Hepatocyte (in vitro differentiated cells): ENCODE measurements at regions not wholly inside any gene's neighbourhood (a gene's known extent, or its start where the extent isn't known, plus 50 kb on each side); places are given as distances from the start of the nearest gene placed in this dataset.
"Not testable (repeated sequence)": the region's sequence is repeated elsewhere in the genome, so short reads cannot be mapped to it uniquely, and the experiment has no call there.

ENCODE experiments used
- DNase-seq: peaks from one replicate; pipeline ENCODE4 v3.0.0-alpha.2; 2016; ENCODE audit warnings: low spot score
- H2AFZ ChIP-seq: fragments of 200-600 bp; sonication (generic); 2 replicates; pipeline ENCODE4 v1.6.0; 2016; ENCODE audit warnings: antibody characterized with exemption, mild to moderate bottlenecking
- H3K27ac ChIP-seq: fragments of 200-600 bp; sonication (generic); 2 replicates; pipeline ENCODE4 v1.5.1; 2016; ENCODE audit warnings: mild to moderate bottlenecking
- H3K27me3 ChIP-seq: fragments of 200-600 bp; sonication (generic); 2 replicates; pipeline ENCODE4 v1.6.1; 2016
- H3K36me3 ChIP-seq: fragments of 200-600 bp; sonication (generic); replicated peaks from 2 replicates; pipeline ENCODE4 v1.5.1; 2016; ENCODE audit warnings: low read depth; ENCODE audit not compliant: insufficient read depth
- H3K4me1 ChIP-seq: fragments of 200-600 bp; sonication (generic); 2 replicates; pipeline ENCODE4 v1.5.1; 2016; ENCODE audit warnings: mild to moderate bottlenecking, moderate library complexity; ENCODE audit not compliant: insufficient read depth
- H3K4me2 ChIP-seq: fragments of 200-600 bp; sonication (generic); 2 replicates; pipeline ENCODE4 v1.6.0; 2016
- H3K4me3 ChIP-seq: fragments of 200-600 bp; sonication (generic); 2 replicates; pipeline ENCODE4 v1.5.1; 2016; ENCODE audit warnings: mild to moderate bottlenecking
- H3K79me2 ChIP-seq: fragments of 200-600 bp; sonication (generic); 2 replicates; pipeline ENCODE4 v1.6.0; 2017; ENCODE audit warnings: mild to moderate bottlenecking
- H3K9me2 ChIP-seq: fragments of 200-600 bp; sonication (generic); replicated peaks from 2 replicates; pipeline ENCODE4 v1.6.0; 2017; ENCODE audit warnings: mild to moderate bottlenecking; ENCODE audit not compliant: insufficient read depth
- H3K9me3 ChIP-seq: fragments of 200-600 bp; sonication (generic); 2 replicates; pipeline ENCODE4 v1.5.1; 2016; ENCODE audit warnings: low read depth, mild to moderate bottlenecking
- H4K20me1 ChIP-seq: fragments of 200-600 bp; sonication (generic); 2 replicates; pipeline ENCODE4 v1.6.0; 2016; ENCODE audit warnings: mild to moderate bottlenecking; ENCODE audit not compliant: insufficient read depth, poor library complexity, severe bottlenecking
- EZH2 ChIP-seq: fragments of 200-600 bp; sonication (generic); IDR thresholded peaks from 2 replicates; pipeline ENCODE4 v1.6.1; 2016; ENCODE audit warnings: antibody characterized with exemption, mild to moderate bottlenecking, borderline replicate concordance
- EZH2phosphoT487 ChIP-seq: fragments of 200-600 bp; sonication (generic); IDR thresholded peaks from one replicate; pipeline ENCODE4 v1.6.1; 2018; ENCODE audit warnings: antibody characterized with exemption, mild to moderate bottlenecking, low read depth, moderate library complexity; ENCODE audit not compliant: unreplicated experiment, severe bottlenecking
- WGBS: methylation state at CpG from one replicate; pipeline ENCODE4 v1.1.6; 2016; ENCODE audit warnings: low lambda C conversion rate; ENCODE audit errors: missing lambda C conversion rate; 5-methylcytosine and 5-hydroxymethylcytosine counted together
- TF ChIP-seq, protein P1 (sequence below): fragments of 200-600 bp; sonication (generic); IDR thresholded peaks from 2 replicates; pipeline ENCODE4 v1.5.1; 2016; ENCODE audit warnings: antibody characterized with exemption, mild to moderate bottlenecking; ENCODE audit not compliant: poor library complexity

- Histone ChIP-seq H3K4me1 (peaks cover 8% of the 10 kb centered on the region), H3K36me3 (no peaks in the 10 kb centered on the region), H2AFZ (no peak overlapping the region), H3K27ac (no peak overlapping the region), H3K9me2 (no peaks in the 10 kb centered on the region), H3K27me3 (no peaks in the 10 kb centered on the region), H3K9me3 (no peaks in the 10 kb centered on the region), H3K4me2 (no peak overlapping the region), H3K79me2 (no peaks in the 10 kb centered on the region), H4K20me1 (no peaks in the 10 kb centered on the region), H3K4me3 (no peak overlapping the region)
- WGBS: 98% methylated on average over 2 of the region's 2 CpGs
- no peak for DNase-seq
- TF ChIP-seq EZH2 (no peak), EZH2phosphoT487 (no peak)
- TF ChIP-seq, protein P1, sequence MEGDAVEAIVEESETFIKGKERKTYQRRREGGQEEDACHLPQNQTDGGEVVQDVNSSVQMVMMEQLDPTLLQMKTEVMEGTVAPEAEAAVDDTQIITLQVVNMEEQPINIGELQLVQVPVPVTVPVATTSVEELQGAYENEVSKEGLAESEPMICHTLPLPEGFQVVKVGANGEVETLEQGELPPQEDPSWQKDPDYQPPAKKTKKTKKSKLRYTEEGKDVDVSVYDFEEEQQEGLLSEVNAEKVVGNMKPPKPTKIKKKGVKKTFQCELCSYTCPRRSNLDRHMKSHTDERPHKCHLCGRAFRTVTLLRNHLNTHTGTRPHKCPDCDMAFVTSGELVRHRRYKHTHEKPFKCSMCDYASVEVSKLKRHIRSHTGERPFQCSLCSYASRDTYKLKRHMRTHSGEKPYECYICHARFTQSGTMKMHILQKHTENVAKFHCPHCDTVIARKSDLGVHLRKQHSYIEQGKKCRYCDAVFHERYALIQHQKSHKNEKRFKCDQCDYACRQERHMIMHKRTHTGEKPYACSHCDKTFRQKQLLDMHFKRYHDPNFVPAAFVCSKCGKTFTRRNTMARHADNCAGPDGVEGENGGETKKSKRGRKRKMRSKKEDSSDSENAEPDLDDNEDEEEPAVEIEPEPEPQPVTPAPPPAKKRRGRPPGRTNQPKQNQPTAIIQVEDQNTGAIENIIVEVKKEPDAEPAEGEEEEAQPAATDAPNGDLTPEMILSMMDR: no peak
Measured at GRCh38 chr6:85362652-85363310, 87.1 kb upstream of the NT5E start.

- no peaks in the 10 kb centered on the region for H4K20me1 ChIP-seq
- no peak for TF ChIP-seq EZH2
- no peak overlapping the region for H3K4me2 ChIP-seq
- WGBS: 92% methylated on average over 2 of the region's 2 CpGs
- no peaks in the 10 kb centered on the region for H3K79me2 ChIP-seq
- H2AFZ ChIP-seq: no peak overlapping the region
- H3K27ac ChIP-seq: peak overlapping the region; percentile 82
- H3K36me3 ChIP-seq: no peaks in the 10 kb centered on the region
- no peak overlapping the region for H3K4me3 ChIP-seq
- peaks cover 8% of the 10 kb centered on the region for H3K4me1 ChIP-seq
- no peaks in the 10 kb centered on the region for H3K9me3 ChIP-seq
- H3K27me3 ChIP-seq: no peaks in the 10 kb centered on the region
- no peak for DNase-seq
- H3K9me2 ChIP-seq: no peaks in the 10 kb centered on the region
Measured at GRCh38 chr6:85361643-85362014, 88.3 kb upstream of the NT5E start.

DNA sequence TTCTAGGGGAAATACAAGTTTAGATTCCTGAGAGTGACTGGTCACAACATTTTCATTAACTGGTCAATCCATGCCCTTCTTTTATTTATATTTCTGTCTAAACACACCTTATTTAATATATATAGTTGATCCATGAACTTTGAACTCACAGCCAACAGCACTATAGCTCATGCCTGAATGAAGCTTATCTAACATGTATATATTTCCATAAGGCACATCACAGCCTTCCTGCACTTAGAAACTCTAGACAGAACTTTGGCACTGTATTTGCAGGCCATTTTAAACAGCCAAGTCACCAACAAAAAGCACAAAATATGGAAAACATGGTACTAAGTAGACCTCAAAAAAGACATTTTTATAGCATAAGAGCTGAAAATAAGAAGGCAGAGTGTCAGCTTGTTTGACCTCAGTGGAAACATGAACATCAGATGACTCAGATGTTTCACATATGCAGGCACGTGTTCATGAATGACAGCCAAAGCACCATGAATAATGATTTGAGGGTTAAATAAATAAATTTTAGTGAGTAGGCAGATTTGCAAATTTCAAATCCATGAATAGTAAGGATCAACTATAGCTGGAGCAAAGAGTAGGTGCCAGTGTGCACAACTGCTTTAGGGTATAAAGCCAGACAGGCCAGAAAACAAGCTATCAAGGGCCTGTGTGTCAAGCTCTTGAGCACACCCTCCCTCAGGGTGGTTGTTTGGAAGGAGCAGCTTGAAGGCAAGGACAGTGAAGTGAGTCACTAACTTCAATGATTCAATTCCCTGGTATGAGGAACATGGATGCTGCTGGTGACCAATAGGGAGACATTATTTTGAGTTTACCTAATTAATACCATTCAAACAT is 88.9 kb upstream of the NT5E start:
- Histone ChIP-seq H3K79me2 (no peaks in the 10 kb centered on the region), H3K9me3 (no peaks in the 10 kb centered on the region), H3K4me2 (no peak overlapping the region), H3K4me3 (no peak overlapping the region), H2AFZ (no peak overlapping the region), H3K9me2 (no peaks in the 10 kb centered on the region), H3K4me1 (peaks cover 8% of the 10 kb centered on the region), H3K27me3 (no peaks in the 10 kb centered on the region), H4K20me1 (no peaks in the 10 kb centered on the region), H3K27ac (peak overlapping the region; percentile 82), H3K36me3 (no peaks in the 10 kb centered on the region)
- 26% methylated on average over 1 of the region's 1 CpG for WGBS
- DNase-seq: peak; percentile 61
- TF ChIP-seq EZH2: no peak
- no peak for TF ChIP-seq EZH2phosphoT487
- TF ChIP-seq, protein P1: no peak

GRCh38 chr6:85357651-85358050 is 92.2 kb upstream of the NT5E start:
- Histone ChIP-seq H3K9me3 (no peaks in the 10 kb centered on the region), H2AFZ (no peak overlapping the region), H3K79me2 (no peaks in the 10 kb centered on the region), H4K20me1 (no peaks in the 10 kb centered on the region), H3K9me2 (no peaks in the 10 kb centered on the region), H3K36me3 (no peaks in the 10 kb centered on the region), H3K4me2 (no peak overlapping the region), H3K27ac (no peak overlapping the region), H3K4me1 (peaks cover 8% of the 10 kb centered on the region), H3K27me3 (no peaks in the 10 kb centered on the region), H3K4me3 (no peak overlapping the region)
- WGBS: 77% methylated on average over 1 of the region's 1 CpG
- no peak for DNase-seq
- no peak for TF ChIP-seq EZH2phosphoT487
- TF ChIP-seq EZH2: no peak
- TF ChIP-seq, protein P1: no peak

- not testable (repeated sequence) for H3K4me2 ChIP-seq, H3K27me3 ChIP-seq, H3K4me1 ChIP-seq, H3K27ac ChIP-seq, H3K79me2 ChIP-seq, H3K4me3 ChIP-seq, H3K9me2 ChIP-seq, H4K20me1 ChIP-seq, H3K36me3 ChIP-seq, H3K9me3 ChIP-seq, DNase-seq, H2AFZ ChIP-seq
- WGBS: 92% methylated on average over 3 of the region's 3 CpGs
Measured at GRCh38 chr6:85356743-85357142, 93.1 kb upstream of the NT5E start.
